ENCODE measurements at regions not wholly inside any gene's neighbourhood (a gene's known extent, or its start where the extent isn't known, plus 50 kb on each side); places are given as distances from the start of the nearest gene placed in this dataset.

DNA sequence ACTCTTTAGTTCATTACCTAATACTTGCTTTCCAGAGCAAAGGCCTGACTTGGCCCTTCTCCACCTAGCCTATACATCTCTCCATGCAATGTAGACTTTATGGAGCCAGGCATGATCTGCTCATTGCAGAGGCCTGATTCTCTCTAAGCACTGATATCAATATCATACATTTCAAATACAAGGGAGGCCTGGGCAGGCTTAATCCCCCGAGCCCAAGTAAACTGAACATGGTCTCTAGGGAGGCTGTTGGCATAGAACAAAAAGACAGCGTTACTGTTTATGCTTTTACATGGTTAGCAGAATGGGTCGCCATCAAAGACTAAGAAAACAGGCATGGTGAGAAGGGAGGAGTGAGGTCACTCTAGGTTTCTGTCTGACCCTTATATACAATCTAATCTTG is 695.1 kb downstream of the ZEB2 start:
- Histone ChIP-seq H3K4me1 (ENCODE audit: insufficient read depth, low read length) (no peaks in the 10 kb centered on the region), H2AK5ac (ENCODE audit: insufficient read length, low read length) (no peak overlapping the region), H3K9me3 (ENCODE audit: control insufficient read depth, low read depth, low read length) (no peaks in the 10 kb centered on the region), H4K5ac (ENCODE audit: insufficient read length, low read depth, low read length) (no peak overlapping the region), H2BK120ac (ENCODE audit: low read depth, low read length, poor library complexity, severe bottlenecking) (no peak overlapping the region), H3K4ac (ENCODE audit: low read depth, low read length) (no peak overlapping the region), H3K23ac (ENCODE audit: insufficient read length, low read depth, low read length) (no peak overlapping the region), H4K91ac (ENCODE audit: insufficient read length, low read depth, low read length) (no peak overlapping the region), H3K56ac (ENCODE audit: insufficient read length, low read depth, low read length) (no peak overlapping the region), H3K27ac (ENCODE audit: insufficient read length, low read depth, low read length) (no peak overlapping the region), H3K9ac (ENCODE audit: extremely low read depth, insufficient read length, low read length) (no peak overlapping the region), H2BK20ac (ENCODE audit: low read depth, low read length, poor library complexity, severe bottlenecking) (no peak overlapping the region), H3T11ph (ENCODE audit: low read length) (no peak overlapping the region), H4K20me1 (ENCODE audit: control insufficient read depth, insufficient read depth, insufficient read length) (no peaks in the 10 kb centered on the region), H2BK12ac (ENCODE audit: insufficient read length, low read depth, low read length) (no peak overlapping the region), H2BK5ac (ENCODE audit: insufficient read length, low read length) (no peak overlapping the region), H2BK15ac (ENCODE audit: low read depth, low read length) (no peak overlapping the region), H4K8ac (replicated peaks; ENCODE audit: insufficient read length, low read depth, low read length) (no peak overlapping the region), H3K14ac (ENCODE audit: insufficient read depth, low read length) (no peak overlapping the region), H3K4me2 (ENCODE audit: insufficient read depth, insufficient read length, low read length) (no peak overlapping the region), H2AFZ (ENCODE audit: low read length) (no peak overlapping the region), H3K23me2 (ENCODE audit: insufficient read length, low read depth, low read length, poor library complexity, severe bottlenecking) (no peaks in the 10 kb centered on the region), H3K18ac (ENCODE audit: insufficient read length, low read depth, low read length) (no peak overlapping the region), H3K79me2 (ENCODE audit: insufficient read depth, low read length) (no peaks in the 10 kb centered on the region), H3K27me3 (ENCODE audit: insufficient read depth, low read length) (no peaks in the 10 kb centered on the region), H3K79me1 (ENCODE audit: insufficient read depth, low read depth, low read length, poor library complexity, severe bottlenecking) (no peaks in the 10 kb centered on the region)
- TF ChIP-seq, protein P1, sequence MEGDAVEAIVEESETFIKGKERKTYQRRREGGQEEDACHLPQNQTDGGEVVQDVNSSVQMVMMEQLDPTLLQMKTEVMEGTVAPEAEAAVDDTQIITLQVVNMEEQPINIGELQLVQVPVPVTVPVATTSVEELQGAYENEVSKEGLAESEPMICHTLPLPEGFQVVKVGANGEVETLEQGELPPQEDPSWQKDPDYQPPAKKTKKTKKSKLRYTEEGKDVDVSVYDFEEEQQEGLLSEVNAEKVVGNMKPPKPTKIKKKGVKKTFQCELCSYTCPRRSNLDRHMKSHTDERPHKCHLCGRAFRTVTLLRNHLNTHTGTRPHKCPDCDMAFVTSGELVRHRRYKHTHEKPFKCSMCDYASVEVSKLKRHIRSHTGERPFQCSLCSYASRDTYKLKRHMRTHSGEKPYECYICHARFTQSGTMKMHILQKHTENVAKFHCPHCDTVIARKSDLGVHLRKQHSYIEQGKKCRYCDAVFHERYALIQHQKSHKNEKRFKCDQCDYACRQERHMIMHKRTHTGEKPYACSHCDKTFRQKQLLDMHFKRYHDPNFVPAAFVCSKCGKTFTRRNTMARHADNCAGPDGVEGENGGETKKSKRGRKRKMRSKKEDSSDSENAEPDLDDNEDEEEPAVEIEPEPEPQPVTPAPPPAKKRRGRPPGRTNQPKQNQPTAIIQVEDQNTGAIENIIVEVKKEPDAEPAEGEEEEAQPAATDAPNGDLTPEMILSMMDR (conservative IDR thresholded peaks at IDR 0.05), result no peak
- WGBS (ENCODE audit: extremely low coverage, insufficient read length, low lambda C conversion rate), result no CpG with 5 or more reads among the region's 3 CpGs
- DNase-seq, result no peak
- Mint-ChIP-seq H3K27ac (no peak overlapping the region; a peak in 1 of 7 replicates), H3K27me3 (ENCODE audit: low read depth) (no peaks in the 10 kb centered on the region), H3K9me3 (no peaks in the 10 kb centered on the region), H3K36me3 (ENCODE audit: insufficient read depth in 1 of 3, low read depth in 3 of 3) (no peaks in the 10 kb centered on the region), H3K4me3 (no peak overlapping the region), H3K4me1 (peaks cover 30 to 36% of the 10 kb centered on the region in 2 experiments)

Measured in H9 (cell line).